A673 (cell line): ENCODE measurements at regions not wholly inside any gene's neighbourhood (a gene's known extent, or its start where the extent isn't known, plus 50 kb on each side); places are given as distances from the start of the nearest gene placed in this dataset.

Experiments used
- CTCF ChIP-seq: fragments of 300-800, 200-600 bp; sonication (generic); conservative IDR thresholded peaks from 2 replicates; pipeline ENCODE4 v1.5.1; 2017; ENCODE audit warnings: low read depth, mild to moderate bottlenecking, antibody characterized with exemption, low read length, moderate library complexity, mixed read lengths
- EZH2 ChIP-seq: fragments of 200-600 bp; sonication (generic); IDR thresholded peaks from 2 replicates; pipeline ENCODE4 v1.6.1; 2017; ENCODE audit warnings: borderline replicate concordance, low read depth, mild to moderate bottlenecking, mixed read lengths, antibody characterized with exemption, low read length; ENCODE audit not compliant: poor library complexity, severe bottlenecking

GRCh38 chr20:39390186-39390585 is 428.0 kb downstream of the DHX35 start:
- TF ChIP-seq CTCF, result no peak
- no peak for TF ChIP-seq EZH2
